Stomach (tissue), 8 donors: ENCODE measurements at regions not wholly inside any gene's neighbourhood (a gene's known extent, or its start where the extent isn't known, plus 50 kb on each side); places are given as distances from the start of the nearest gene placed in this dataset.
"Not testable (repeated sequence)": the region's sequence is repeated elsewhere in the genome, so short reads cannot be mapped to it uniquely, and the experiment has no call there.

Source experiments
- DNase-seq, 2 donors: peaks; one replicate each; pipeline versions ENCODE4 v3.0.0 to v3.0.0-alpha.2; 2013 to 2019
- H3K27ac ChIP-seq, 5 donors: fragments of 200-600 bp in 4 of 5; sonication (generic) in 4 of 5; one replicate each; pipeline ENCODE4 v1.5.1; 2013 to 2019; ENCODE audit warnings: mild to moderate bottlenecking in 1 of 5, moderate library complexity in 1 of 5
- H3K27me3 ChIP-seq, 3 donors: fragments of 200-600 bp; sonication (generic); one replicate each; pipeline ENCODE4 v1.5.1; 2017 to 2019; ENCODE audit warnings: mixed run types in 1 of 3
- H3K36me3 ChIP-seq, 4 donors: fragments of 200-600 bp; sonication (generic); 1 replicate in 3 of 4; 2 replicates in 1 of 4; pipeline ENCODE4 v1.5.1; 2016 to 2019
- H3K4me1 ChIP-seq, 4 donors: fragments of 200-600 bp; sonication (generic); one replicate each; pipeline ENCODE4 v1.5.1; 2016 to 2019
- H3K4me3 ChIP-seq, 4 donors: fragments of 200-600 bp; sonication (generic) in 3 of 4; one replicate each; pipeline ENCODE4 v1.5.1; 2016 to 2019; ENCODE audit warnings: mild to moderate bottlenecking in 1 of 4
- H3K9me3 ChIP-seq, 4 donors: fragments of 200-600 bp; sonication (generic); one replicate each; pipeline ENCODE4 v1.5.1; 2016 to 2019
- CTCF ChIP-seq, 7 experiments: fragments of 450-650 bp in 4 of 7; fragments of 200-600 bp in 3 of 7; sonication (generic) in 3 of 7; IDR thresholded peaks; one replicate each; pipeline ENCODE4 v1.5.1; 2016 to 2019; ENCODE audit warnings: antibody characterized with exemption in 7 of 7, control low read depth in 2 of 7, mild to moderate bottlenecking in 1 of 7
- EP300 ChIP-seq: sonication (generic); formaldehyde crosslinking; IDR thresholded peaks from one replicate; pipeline ENCODE4 v1.6.1; 2017; ENCODE audit warnings: antibody characterized with exemption
- POLR2A ChIP-seq, 4 donors: fragments of 450-650 bp; IDR thresholded peaks; one replicate each; pipeline ENCODE4 v1.6.1; 2016; ENCODE audit warnings: antibody characterized with exemption in 4 of 4, control low read depth in 2 of 4, mild to moderate bottlenecking in 1 of 4, moderate library complexity in 1 of 4
- POLR2AphosphoS5 ChIP-seq, 3 donors: sonication (generic); formaldehyde crosslinking; IDR thresholded peaks; one replicate each; pipeline ENCODE4 v1.6.1; 2016; ENCODE audit warnings: antibody characterized with exemption in 3 of 3
- WGBS, 5 donors: extraction: QIAGEN DNeasy Blood & Tissue Kit in 3 of 5; methylation state at CpG; one replicate each; pipeline versions ENCODE4 v1.1.5 to v1.1.7; 2013 to 2018; 5-methylcytosine and 5-hydroxymethylcytosine counted together
- intact Hi-C: fragments of 100-400 bp; cut with DNase I; formaldehyde crosslinking; loops from one replicate; pipeline ENCODE4 v1.15.1; 2023; ENCODE audit warnings: low total_unique reads
- donor health status: healthy with polysubstance abuse.
- donor health status: Bipolar disorder and iron deficiency.
- donor health status: healthy.

DNA sequence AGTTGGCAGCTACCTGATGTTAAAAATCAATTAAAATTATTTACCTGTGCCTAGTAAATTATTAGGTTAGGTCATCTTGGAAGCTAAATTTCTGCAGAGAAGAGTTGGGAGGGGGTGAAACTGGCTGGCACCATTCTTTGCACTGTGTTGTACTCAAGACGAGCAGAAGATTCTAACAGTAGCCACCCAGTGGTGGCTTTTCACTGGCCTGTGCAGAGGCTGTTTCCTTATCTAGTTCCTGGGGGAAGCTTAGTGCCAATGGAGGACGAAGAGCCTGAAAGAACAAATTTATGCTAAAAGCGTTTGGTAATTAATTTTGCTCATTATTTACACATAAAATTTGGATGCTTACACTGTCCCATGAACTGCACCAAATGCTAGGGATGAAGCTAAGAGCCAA, 595.3 kb downstream of the XPNPEP1 start:
- no peaks in the 10 kb centered on the region for H3K27me3 ChIP-seq
- 68 to 73% (median 70%) methylated on average over 3 of the region's 3 CpGs for WGBS, 5 donors
- H3K4me3 ChIP-seq, result no peak overlapping the region
- H3K36me3 ChIP-seq, result no peaks in the 10 kb centered on the region
- no peak for DNase-seq
- intact Hi-C loops, result no loop called here
- no peak overlapping the region for H3K27ac ChIP-seq
- TF ChIP-seq POLR2A (IDR thresholded peaks at IDR 0.05), result no peak
- no peak for TF ChIP-seq EP300
- TF ChIP-seq CTCF (IDR thresholded peaks at IDR 0.05), result no peak
- TF ChIP-seq POLR2AphosphoS5 (IDR thresholded peaks at IDR 0.05), result no peak
- H3K9me3 ChIP-seq, result no peaks in the 10 kb centered on the region
- no peaks in the 10 kb centered on the region for H3K4me1 ChIP-seq

DNA sequence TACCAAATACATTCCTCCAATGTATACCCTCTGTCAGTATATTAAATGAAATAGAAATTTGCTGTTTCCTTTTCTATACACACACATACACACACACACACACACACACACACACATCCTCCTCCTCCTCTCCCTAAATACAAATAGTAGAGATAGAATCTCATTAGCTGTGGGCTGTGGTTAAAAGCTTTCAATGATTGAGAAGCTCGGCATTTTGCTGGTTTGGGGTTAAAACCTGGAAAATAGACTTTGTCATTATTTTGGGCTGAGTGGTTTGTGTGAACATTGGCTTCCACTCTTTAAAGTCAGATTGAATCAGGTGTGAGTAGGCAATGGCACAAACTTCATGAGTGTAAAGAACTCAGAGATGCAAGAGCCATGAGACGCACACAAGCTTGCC, 596.0 kb downstream of the XPNPEP1 start:
- Histone ChIP-seq H3K9me3 (no peaks in the 10 kb centered on the region), H3K27ac (no peak overlapping the region), H3K36me3 (no peaks in the 10 kb centered on the region), H3K27me3 (no peaks in the 10 kb centered on the region), H3K4me3 (no peak overlapping the region), H3K4me1 (no peaks in the 10 kb centered on the region)
- no peak for DNase-seq
- no peak for TF ChIP-seq CTCF (IDR thresholded peaks at IDR 0.05)
- no peak for TF ChIP-seq POLR2AphosphoS5 (IDR thresholded peaks at IDR 0.05)
- TF ChIP-seq POLR2A (IDR thresholded peaks at IDR 0.05), result no peak
- TF ChIP-seq EP300, result no peak
- intact Hi-C loops, result no loop called here
- WGBS, 5 donors, result 77 to 81% (median 78%) methylated on average over 2 of the region's 2 CpGs

DNA sequence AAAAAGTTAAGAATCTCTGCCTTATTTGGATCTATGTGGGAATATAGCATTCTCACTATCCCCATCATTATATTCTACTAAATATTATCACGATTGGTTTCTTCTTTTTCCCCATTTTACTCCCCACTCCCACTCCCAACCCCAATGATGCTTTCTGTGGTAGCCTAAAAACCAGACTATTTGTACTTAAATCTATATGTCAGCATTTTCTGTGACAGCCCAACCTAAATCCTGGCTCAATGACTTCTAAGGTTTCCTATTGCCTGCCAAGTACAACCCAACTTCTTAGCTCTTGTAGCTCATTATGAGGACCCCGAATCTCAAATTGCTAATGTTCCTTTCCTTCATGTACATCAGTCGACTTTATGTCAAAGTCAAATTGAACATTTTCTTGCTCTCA, 598.6 kb downstream of the XPNPEP1 start:
- Histone ChIP-seq H3K27me3 (no peaks in the 10 kb centered on the region), H3K9me3 (peaks cover 0 to 8% (median 4%) of the 10 kb centered on the region in 4 donors), H3K27ac (no peak overlapping the region), H3K4me3 (no peak overlapping the region), H3K4me1 (no peaks in the 10 kb centered on the region), H3K36me3 (no peaks in the 10 kb centered on the region)
- intact Hi-C loops, result no loop called here
- TF ChIP-seq POLR2A (IDR thresholded peaks at IDR 0.05), result no peak
- 83 to 89% (median 85%) methylated on average over 3 of the region's 3 CpGs for WGBS, 5 donors
- DNase-seq, result no peak

DNA sequence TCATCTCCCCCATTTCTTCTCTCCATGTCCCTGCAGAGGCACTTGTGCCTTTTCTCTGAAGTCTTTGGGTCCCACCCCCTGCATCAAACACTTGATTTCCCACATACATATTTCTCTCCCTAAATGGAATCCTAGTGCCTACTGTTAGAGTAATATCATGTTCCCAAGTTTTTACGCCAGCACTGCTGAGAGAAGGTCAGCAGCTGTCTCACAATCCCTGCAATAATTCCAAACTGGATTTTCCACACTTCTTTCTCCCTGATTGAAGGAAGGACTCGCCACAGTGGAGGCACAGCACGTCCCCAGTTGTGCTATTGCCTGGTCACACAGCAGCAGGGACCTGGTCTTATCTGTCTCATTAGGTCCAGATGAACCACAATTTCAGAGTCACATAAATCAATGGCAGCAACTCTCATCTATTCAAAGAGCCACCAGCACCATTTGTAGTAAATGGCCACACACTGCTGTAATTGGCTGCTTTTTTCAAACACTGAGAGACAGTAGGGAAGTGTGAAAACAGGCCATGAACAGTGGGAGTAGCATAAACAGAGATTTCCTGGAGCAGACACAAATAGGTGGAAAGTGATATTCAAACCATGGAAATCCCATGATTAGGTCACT, 605.5 kb downstream of the XPNPEP1 start:
- H3K4me1 ChIP-seq, result no peaks in the 10 kb centered on the region
- H3K27me3 ChIP-seq, result no peaks in the 10 kb centered on the region
- H3K27ac ChIP-seq, result no peak overlapping the region
- no peaks in the 10 kb centered on the region for H3K36me3 ChIP-seq
- H3K4me3 ChIP-seq, result no peak overlapping the region
- H3K9me3 ChIP-seq, result peaks cover 0 to 9% (median 4%) of the 10 kb centered on the region in 4 donors
- intact Hi-C loops, result no loop called here
- TF ChIP-seq POLR2AphosphoS5 (IDR thresholded peaks at IDR 0.05) (no peak), EP300 (no peak), CTCF (IDR thresholded peaks at IDR 0.05) (no peak), POLR2A (IDR thresholded peaks at IDR 0.05) (no peak)
- DNase-seq, result no peak
- 60 to 71% (median 63%) methylated on average over 3 of the region's 3 CpGs for WGBS, 5 donors

DNA sequence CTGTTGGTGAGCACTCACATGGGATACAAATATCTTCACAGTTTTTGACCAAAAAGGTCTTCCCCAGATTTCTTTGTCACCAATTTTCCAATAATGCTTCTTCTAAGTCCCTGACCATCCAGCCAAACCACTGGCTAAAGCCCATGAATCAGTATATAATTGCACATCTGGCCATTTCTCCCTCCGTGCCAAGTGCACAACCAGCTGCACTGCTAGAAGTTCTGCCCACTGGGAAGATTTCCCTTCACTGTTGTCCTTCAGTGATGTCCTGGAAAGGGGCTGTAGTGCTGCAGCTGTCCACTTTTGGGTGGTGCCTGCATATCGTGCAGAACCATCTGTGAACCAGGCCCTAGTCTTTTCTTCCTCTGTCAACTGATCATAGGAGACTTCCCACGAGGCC, 609.3 kb downstream of the XPNPEP1 start:
- intact Hi-C loops, H3K4me1 ChIP-seq, DNase-seq, H3K36me3 ChIP-seq, H3K27me3 ChIP-seq, H3K27ac ChIP-seq, H3K4me3 ChIP-seq, H3K9me3 ChIP-seq: not testable (repeated sequence)
- 68 to 82% (median 71%) methylated on average over 3 of the region's 3 CpGs for whole genome bisulfite sequencing, 5 donors

DNA sequence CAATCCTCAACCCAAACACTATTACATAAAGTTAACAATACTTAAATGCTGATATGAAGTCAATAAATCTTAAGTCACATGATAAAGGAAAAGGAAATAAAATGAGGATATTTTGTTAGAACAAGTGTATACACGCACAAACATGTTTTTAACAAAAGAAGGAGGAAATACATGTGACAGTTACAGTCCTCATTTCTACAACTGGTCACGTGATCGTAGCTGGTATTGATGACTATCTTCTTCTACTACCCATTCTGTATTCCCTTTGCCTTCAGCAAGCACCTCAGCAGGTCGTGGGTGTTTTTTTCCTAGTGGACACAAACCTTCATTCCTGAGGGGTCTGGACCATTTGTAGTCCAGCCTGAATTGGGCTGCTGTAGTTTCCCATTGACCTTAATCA, 610.8 kb downstream of the XPNPEP1 start:
- 69 to 76% (median 74%) methylated on average over 4 of the region's 4 CpGs for WGBS, 5 donors
- H3K4me3 ChIP-seq, DNase-seq: not testable (repeated sequence)

More for the DNA sequence above, 610.8 kb downstream of the XPNPEP1 start:
- H3K9me3 ChIP-seq, intact Hi-C loops, H3K27ac ChIP-seq, H3K36me3 ChIP-seq, H3K27me3 ChIP-seq, H3K4me1 ChIP-seq: not testable (repeated sequence)
